WTC11 (cell line): ENCODE measurements at regions not wholly inside any gene's neighbourhood (a gene's known extent, or its start where the extent isn't known, plus 50 kb on each side); places are given as distances from the start of the nearest gene placed in this dataset.

Experiments
- ATAC-seq: fragments of 200-7000 bp; cut with Tn5 transposase; 2 replicates; pipeline ENCODE4 v1.10.0; 2021; ENCODE audit warnings: mild to moderate bottlenecking, moderate library complexity
- CTCF ChIA-PET: fragments of 300-600 bp; sonication (Branson Sonifier 250); formaldehyde crosslinking; loops from one replicate; lab custom pipeline; 2021; ENCODE audit warnings: antibody characterized with exemption; lab: Charles Lee
- POLR2A ChIA-PET: fragments of 350-600 bp; sonication (Branson Sonifier 250); formaldehyde crosslinking; loops from one replicate; lab custom pipeline; 2021; ENCODE audit warnings: antibody characterized with exemption; lab: Charles Lee
- DNase-seq: peaks from one replicate; pipeline ENCODE4 v3.0.0; 2021; ENCODE audit warnings: low spot score
- H3K27ac Mint-ChIP-seq: 2 replicates; pipeline ENCODE4 v1.8.0; 2021; ENCODE audit warnings: mixed read lengths
- H3K27me3 Mint-ChIP-seq: 2 replicates; pipeline ENCODE4 v1.8.0; 2021; ENCODE audit warnings: low read depth, mild to moderate bottlenecking, moderate library complexity, mixed read lengths
- H3K36me3 Mint-ChIP-seq: 2 replicates; pipeline ENCODE4 v1.8.0; 2021; ENCODE audit warnings: mixed read lengths
- H3K4me1 Mint-ChIP-seq: 2 replicates; pipeline ENCODE4 v1.8.0; 2022; ENCODE audit warnings: mixed read lengths
- H3K4me3 Mint-ChIP-seq: 2 replicates; pipeline ENCODE4 v1.8.0; 2021; ENCODE audit warnings: mild to moderate bottlenecking, moderate library complexity, mixed read lengths
- H3K9me3 Mint-ChIP-seq: 2 replicates; pipeline ENCODE4 v1.8.0; 2021; ENCODE audit warnings: mixed read lengths
- AFF4 ChIP-seq: sonication (generic); formaldehyde crosslinking; IDR thresholded peaks from 2 replicates; pipeline ENCODE4 v1.8.1; 2023; ENCODE audit warnings: mild to moderate bottlenecking, missing genetic modification reagents, borderline replicate concordance
- ATF3 ChIP-seq: sonication (generic); formaldehyde crosslinking; conservative IDR thresholded peaks from 2 replicates; pipeline ENCODE4 v1.8.1; 2022; ENCODE audit warnings: mild to moderate bottlenecking, missing genetic modification reagents
- ERG ChIP-seq: fragments of 250-450 bp; sonication (Bioruptor Pico); IDR thresholded peaks from 2 replicates; pipeline ENCODE4 v1.8.0; 2021; ENCODE audit warnings: mild to moderate bottlenecking
- ESRRA ChIP-seq: sonication (generic); formaldehyde crosslinking; IDR thresholded peaks from 2 replicates; pipeline ENCODE4 v1.8.1; 2022; ENCODE audit warnings: mild to moderate bottlenecking, missing genetic modification reagents, borderline replicate concordance
- GABPB1 ChIP-seq: sonication (generic); formaldehyde crosslinking; IDR thresholded peaks from 2 replicates; pipeline ENCODE4 v1.8.1; 2023; ENCODE audit warnings: mild to moderate bottlenecking, missing genetic modification reagents
- IRF2 ChIP-seq: sonication (generic); formaldehyde crosslinking; IDR thresholded peaks from 2 replicates; pipeline ENCODE4 v1.8.0; 2022; ENCODE audit warnings: low read depth, missing genetic modification reagents, borderline replicate concordance
- MXD4 ChIP-seq: fragments of 250-450 bp; sonication (Bioruptor Pico); IDR thresholded peaks from 2 replicates; pipeline ENCODE4 v1.8.0; 2021; ENCODE audit warnings: mild to moderate bottlenecking, moderate library complexity, borderline replicate concordance
- MYBL2 ChIP-seq: sonication (generic); formaldehyde crosslinking; IDR thresholded peaks from 2 replicates; pipeline ENCODE4 v1.8.1; 2023; ENCODE audit warnings: mild to moderate bottlenecking, moderate library complexity, missing genetic modification reagents
- NR1H2 ChIP-seq: sonication (generic); formaldehyde crosslinking; IDR thresholded peaks from 2 replicates; pipeline ENCODE4 v1.9.0; 2021; ENCODE audit warnings: mild to moderate bottlenecking, moderate library complexity, missing genetic modification reagents
- SOX15 ChIP-seq: fragments of 250-450 bp; sonication (Bioruptor Pico); IDR thresholded peaks from 2 replicates; pipeline ENCODE4 v1.9.0; 2021; ENCODE audit warnings: mild to moderate bottlenecking
- USF2 ChIP-seq: sonication (generic); formaldehyde crosslinking; IDR thresholded peaks from 2 replicates; pipeline ENCODE4 v1.8.1; 2023; ENCODE audit warnings: mild to moderate bottlenecking, missing genetic modification reagents, moderate library complexity
- ZNF121 ChIP-seq: sonication (generic); formaldehyde crosslinking; IDR thresholded peaks from 2 replicates; pipeline ENCODE4 v1.8.0; 2023; ENCODE audit warnings: missing genetic modification reagents
- ZNF219 ChIP-seq: sonication (generic); formaldehyde crosslinking; IDR thresholded peaks from 2 replicates; pipeline ENCODE4 v1.8.0; 2023; ENCODE audit warnings: missing genetic modification reagents, mild to moderate bottlenecking, borderline replicate concordance
- ZNF423 ChIP-seq: fragments of 250-450 bp; sonication (Bioruptor Pico); IDR thresholded peaks from 2 replicates; pipeline ENCODE4 v2.1.2; 2022; ENCODE audit warnings: mild to moderate bottlenecking, moderate library complexity
- ZNF425 ChIP-seq: fragments of 250-450 bp; sonication (Bioruptor Pico); conservative IDR thresholded peaks from 2 replicates; pipeline ENCODE4 v1.9.0; 2021; ENCODE audit warnings: mild to moderate bottlenecking
- ZNF512 ChIP-seq: sonication (generic); formaldehyde crosslinking; IDR thresholded peaks from 2 replicates; pipeline ENCODE4 v1.8.1; 2022; ENCODE audit warnings: missing genetic modification reagents, borderline replicate concordance

- H3K4me3 Mint-ChIP-seq, result no peak overlapping the region
- POLR2A ChIA-PET, result no interaction called here
- no peaks in the 10 kb centered on the region; the same call in 1 of the 2 replicates for H3K27me3 Mint-ChIP-seq
- H3K27ac Mint-ChIP-seq, result no peak overlapping the region
- DNase-seq, result no peak
- no peak for ATAC-seq
- H3K36me3 Mint-ChIP-seq, result no peaks in the 10 kb centered on the region
- CTCF ChIA-PET, result no interaction called here
- no peak for TF ChIP-seq MYBL2 (CRISPR knock-in tag)
- no peak for TF ChIP-seq GABPB1 (CRISPR knock-in tag)
- TF ChIP-seq ZNF121, result no peak
- TF ChIP-seq ZNF219 (CRISPR knock-in tag), result no peak
- TF ChIP-seq ATF3 (CRISPR knock-in tag), result no peak
- no peak for TF ChIP-seq ESRRA (CRISPR knock-in tag)
- no peak for TF ChIP-seq ZNF423
- no peak for TF ChIP-seq USF2
- TF ChIP-seq NR1H2 (CRISPR knock-in tag), result no peak
- no peak for TF ChIP-seq ERG
- no peak for TF ChIP-seq ZNF425 (CRISPR knock-in tag)
- TF ChIP-seq MXD4 (CRISPR knock-in tag), result no peak
- H3K4me1 Mint-ChIP-seq, result 0 out of 2 replicates have a peak, but pooled peaks cover 2% of the 10 kb centered on the region
- no peaks in the 10 kb centered on the region for H3K9me3 Mint-ChIP-seq
These were observed 81.4 kb upstream of the MGMT start for GRCh38 chr10:129385600-129385999.

- no peaks in the 10 kb centered on the region for H3K9me3 Mint-ChIP-seq
- 0 out of 2 replicates have a peak, but pooled peaks cover 2% of the 10 kb centered on the region for H3K4me1 Mint-ChIP-seq
- CTCF ChIA-PET, result no interaction called here
- DNase-seq (no peak), ATAC-seq (no peak)
- POLR2A ChIA-PET, result no interaction called here
- no peak for TF ChIP-seq SOX15
- no peak for TF ChIP-seq IRF2 (CRISPR knock-in tag)
- no peak for TF ChIP-seq ZNF425 (CRISPR knock-in tag)
- TF ChIP-seq ZNF512 (CRISPR knock-in tag), result peak; percentile 90; the same call in 1 of the 2 replicates
- TF ChIP-seq AFF4, result no peak
- no peaks in the 10 kb centered on the region for H3K36me3 Mint-ChIP-seq
- no peaks in the 10 kb centered on the region; the same call in 1 of the 2 replicates for H3K27me3 Mint-ChIP-seq
- H3K4me3 Mint-ChIP-seq, result no peak overlapping the region
- H3K27ac Mint-ChIP-seq, result no peak overlapping the region
These were observed 80.4 kb upstream of the MGMT start for GRCh38 chr10:129386415-129387257.
